Ascending aorta (tissue), 2 donors: ENCODE measurements at regions not wholly inside any gene's neighbourhood (a gene's known extent, or its start where the extent isn't known, plus 50 kb on each side); places are given as distances from the start of the nearest gene placed in this dataset.

Experiments
- DNase-seq, 2 donors: peaks; one replicate each; pipeline ENCODE4 v3.0.0-alpha.2; 2019; ENCODE audit warnings: low spot score in 2 of 2
- H3K27ac ChIP-seq, 2 donors: fragments of 200-600 bp; sonication (generic); one replicate each; pipeline ENCODE4 v1.5.1; 2016 to 2017; ENCODE audit warnings: mild to moderate bottlenecking in 1 of 2
- H3K27me3 ChIP-seq: fragments of 200-600 bp; sonication (generic); one replicate; pipeline ENCODE4 v1.5.1; 2017
- H3K36me3 ChIP-seq, 2 donors: fragments of 200-600 bp; sonication (generic); one replicate each; pipeline ENCODE4 v1.5.1; 2016
- H3K4me1 ChIP-seq, 2 donors: fragments of 200-600 bp; sonication (generic); one replicate each; pipeline ENCODE4 v1.5.1; 2016 to 2017; ENCODE audit warnings: mild to moderate bottlenecking in 1 of 2
- H3K4me3 ChIP-seq, 2 donors: fragments of 200-600 bp; sonication (generic); one replicate each; pipeline ENCODE4 v1.5.1; 2016 to 2017; ENCODE audit warnings: mild to moderate bottlenecking in 1 of 2
- H3K9me3 ChIP-seq, 2 donors: fragments of 200-600 bp; sonication (generic); one replicate each; pipeline ENCODE4 v1.5.1; 2016
- intact Hi-C: fragments of 100-400 bp; cut with DNase I; formaldehyde crosslinking; loops from one replicate; pipeline ENCODE4 v1.15.1; 2023
- TF ChIP-seq, protein P1 (sequence below), 3 experiments: fragments of 200-600 bp in 2 of 3; fragments of 450-650 bp in 1 of 3; sonication (generic) in 2 of 3; IDR thresholded peaks; one replicate each; pipeline ENCODE4 v1.5.1; 2016 to 2019; ENCODE audit warnings: antibody characterized with exemption in 3 of 3, mild to moderate bottlenecking in 1 of 3, moderate library complexity in 1 of 3

DNA sequence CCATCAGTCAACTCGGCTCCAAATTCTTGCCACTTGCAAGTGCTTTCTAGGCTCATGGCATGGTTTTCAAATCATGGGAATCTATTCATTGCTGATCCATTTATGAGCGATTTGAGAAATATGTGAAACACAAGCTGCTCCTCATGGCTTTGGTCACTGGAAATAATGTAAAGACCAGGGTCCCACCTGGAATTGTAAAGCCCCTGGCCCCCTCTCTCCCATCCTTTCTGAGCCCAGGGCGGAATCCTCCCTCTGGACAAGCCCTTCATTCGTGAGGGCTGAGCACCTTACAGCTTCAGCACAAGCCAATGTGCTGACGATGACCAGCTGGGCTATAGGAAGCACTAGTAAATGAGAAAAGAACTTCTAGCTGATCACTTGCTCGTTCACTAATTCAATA is 96.0 kb downstream of the RNASET2 start:
- Histone ChIP-seq H3K9me3 (no peaks in the 10 kb centered on the region), H3K27ac (no peak overlapping the region), H3K36me3 (no peaks in the 10 kb centered on the region), H3K4me1 (peaks cover 3 to 6% of the 10 kb centered on the region in 2 donors), H3K4me3 (no peak overlapping the region), H3K27me3 (no peaks in the 10 kb centered on the region)
- TF ChIP-seq, protein P1, sequence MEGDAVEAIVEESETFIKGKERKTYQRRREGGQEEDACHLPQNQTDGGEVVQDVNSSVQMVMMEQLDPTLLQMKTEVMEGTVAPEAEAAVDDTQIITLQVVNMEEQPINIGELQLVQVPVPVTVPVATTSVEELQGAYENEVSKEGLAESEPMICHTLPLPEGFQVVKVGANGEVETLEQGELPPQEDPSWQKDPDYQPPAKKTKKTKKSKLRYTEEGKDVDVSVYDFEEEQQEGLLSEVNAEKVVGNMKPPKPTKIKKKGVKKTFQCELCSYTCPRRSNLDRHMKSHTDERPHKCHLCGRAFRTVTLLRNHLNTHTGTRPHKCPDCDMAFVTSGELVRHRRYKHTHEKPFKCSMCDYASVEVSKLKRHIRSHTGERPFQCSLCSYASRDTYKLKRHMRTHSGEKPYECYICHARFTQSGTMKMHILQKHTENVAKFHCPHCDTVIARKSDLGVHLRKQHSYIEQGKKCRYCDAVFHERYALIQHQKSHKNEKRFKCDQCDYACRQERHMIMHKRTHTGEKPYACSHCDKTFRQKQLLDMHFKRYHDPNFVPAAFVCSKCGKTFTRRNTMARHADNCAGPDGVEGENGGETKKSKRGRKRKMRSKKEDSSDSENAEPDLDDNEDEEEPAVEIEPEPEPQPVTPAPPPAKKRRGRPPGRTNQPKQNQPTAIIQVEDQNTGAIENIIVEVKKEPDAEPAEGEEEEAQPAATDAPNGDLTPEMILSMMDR (IDR thresholded peaks at IDR 0.05), result no peak
- no peak for DNase-seq
- intact Hi-C loops, result no loop called here

DNA sequence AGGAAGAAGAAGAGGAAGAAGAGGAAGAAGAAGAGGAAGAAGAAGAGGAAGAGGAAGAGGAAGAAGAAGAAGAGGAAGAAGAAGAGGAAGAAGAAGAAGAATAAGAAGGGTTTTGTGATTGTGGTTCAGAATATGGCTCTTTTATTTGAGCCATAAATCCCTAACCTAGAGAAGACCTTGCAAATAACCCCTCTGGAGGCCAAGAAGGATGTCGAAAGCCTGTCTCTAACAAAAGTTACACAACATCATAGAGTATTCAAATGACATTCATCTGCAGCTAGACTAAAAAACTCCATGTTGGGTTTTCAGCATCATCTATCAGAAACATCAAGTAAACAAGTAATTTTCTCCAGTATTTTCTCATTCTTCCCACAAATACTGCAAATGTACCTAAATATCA is 100.9 kb downstream of the RNASET2 start:
- H3K9me3 ChIP-seq, result no peaks in the 10 kb centered on the region

GRCh38 chr6:166853371-166854325 is 102.7 kb downstream of the RNASET2 start:
- Histone ChIP-seq H3K4me1 (no peaks in the 10 kb centered on the region), H3K36me3 (no peaks in the 10 kb centered on the region), H3K4me3 (no peak overlapping the region), H3K27me3 (no peaks in the 10 kb centered on the region), H3K9me3 (no peaks in the 10 kb centered on the region), H3K27ac (no peak overlapping the region)
- TF ChIP-seq, protein P1 (IDR thresholded peaks at IDR 0.05), result no peak
- no peak for DNase-seq
- intact Hi-C loops, result no loop called here

More for the DNA sequence above, 100.9 kb downstream of the RNASET2 start:
- H3K27ac ChIP-seq, result no peak overlapping the region
- DNase-seq, result no peak
- TF ChIP-seq, protein P1 (IDR thresholded peaks at IDR 0.05), result no peak
- H3K36me3 ChIP-seq, result no peaks in the 10 kb centered on the region
- intact Hi-C loops, result no loop called here
- H3K27me3 ChIP-seq, result no peaks in the 10 kb centered on the region
- H3K4me3 ChIP-seq, result no peak overlapping the region
- no peaks in the 10 kb centered on the region for H3K4me1 ChIP-seq

DNA sequence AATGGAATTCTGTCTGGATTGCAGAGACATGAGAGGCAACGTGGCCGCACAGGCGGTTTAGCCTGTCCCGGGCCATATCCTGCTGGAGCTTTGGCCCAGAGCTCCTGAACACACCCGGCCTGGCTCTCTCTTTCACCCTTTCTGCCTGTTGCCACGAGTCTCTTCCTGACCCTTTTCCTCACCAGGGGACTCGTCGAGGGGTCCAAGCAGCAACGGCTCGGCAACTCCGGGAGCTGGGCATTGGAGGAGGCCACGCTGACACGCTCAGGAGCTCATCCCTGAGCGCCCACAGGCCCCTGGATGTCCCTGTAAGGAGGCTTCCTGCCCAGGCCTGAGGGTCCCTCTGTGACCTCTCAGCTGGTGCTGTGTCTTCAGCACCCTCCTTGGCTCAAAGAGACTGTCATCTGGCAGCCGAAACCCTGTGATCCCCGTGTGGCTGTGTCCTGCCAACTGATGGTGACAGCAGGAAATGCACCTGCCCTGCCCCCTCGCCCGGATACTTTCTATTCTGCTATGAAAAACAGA is 103.8 kb downstream of the RNASET2 start:
- intact Hi-C loops, result no loop called here
- Histone ChIP-seq H3K27ac (no peak overlapping the region), H3K36me3 (no peaks in the 10 kb centered on the region), H3K4me1 (no peaks in the 10 kb centered on the region), H3K4me3 (no peak overlapping the region), H3K27me3 (no peaks in the 10 kb centered on the region), H3K9me3 (no peaks in the 10 kb centered on the region)
- TF ChIP-seq, protein P1 (IDR thresholded peaks at IDR 0.05), result no peak
- DNase-seq, result no peak

DNA sequence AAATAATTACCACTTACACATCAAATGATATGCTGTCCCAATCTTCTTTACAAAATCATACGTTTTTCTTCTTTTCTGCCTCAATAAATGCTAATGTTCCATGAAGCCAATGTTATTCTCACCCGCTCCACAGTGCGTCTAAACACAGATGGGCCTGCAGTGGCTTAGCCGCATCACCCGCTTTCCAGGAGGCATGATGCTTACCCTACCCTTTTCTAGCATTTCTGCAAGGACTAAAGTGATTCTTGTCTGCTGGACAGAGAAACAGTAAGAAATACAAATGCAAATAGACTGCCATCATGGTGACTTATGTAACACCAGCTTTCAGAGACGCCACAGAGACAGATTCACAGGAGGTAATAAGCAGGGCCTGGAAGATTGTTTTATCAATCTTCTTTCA is 104.4 kb downstream of the RNASET2 start:
- Histone ChIP-seq H3K9me3 (no peaks in the 10 kb centered on the region), H3K27me3 (no peaks in the 10 kb centered on the region), H3K4me3 (no peak overlapping the region), H3K36me3 (no peaks in the 10 kb centered on the region), H3K27ac (no peak overlapping the region), H3K4me1 (no peaks in the 10 kb centered on the region)
- no peak for DNase-seq
- TF ChIP-seq, protein P1 (IDR thresholded peaks at IDR 0.05), result no peak
- intact Hi-C loops, result no loop called here
